Lower leg skin (tissue), 4 donors: ENCODE measurements at regions not wholly inside any gene's neighbourhood (a gene's known extent, or its start where the extent isn't known, plus 50 kb on each side); places are given as distances from the start of the nearest gene placed in this dataset.

Experiments
- DNase-seq, 2 donors: peaks; one replicate each; pipeline ENCODE4 v3.0.0-alpha.2; 2019; ENCODE audit warnings: low spot score in 2 of 2
- H3K4me3 ChIP-seq: fragments of 200-600 bp; sonication (generic); 2 replicates; pipeline ENCODE4 v1.5.1; 2017; ENCODE audit warnings: mild to moderate bottlenecking, low read depth; ENCODE audit not compliant: poor library complexity, severe bottlenecking
- POLR2A ChIP-seq, 2 donors: fragments of 450-650 bp; IDR thresholded peaks; one replicate each; pipeline ENCODE4 v1.6.1; 2016 to 2017; ENCODE audit warnings: antibody characterized with exemption in 2 of 2, mild to moderate bottlenecking in 1 of 2, moderate library complexity in 1 of 2
- WGBS, 2 donors: methylation state at CpG; one replicate each; pipeline ENCODE4 v1.1.5; 2018; 5-methylcytosine and 5-hydroxymethylcytosine counted together
- intact Hi-C: fragments of 100-400 bp; cut with DNase I; formaldehyde crosslinking; loops from one replicate; pipeline ENCODE4 v1.15.0; 2023; ENCODE audit warnings: low total_unique reads
- TF ChIP-seq, protein P1 (sequence below), 3 donors: fragments of 450-650 bp; IDR thresholded peaks; one replicate each; pipeline ENCODE4 v1.5.1; 2016; ENCODE audit warnings: antibody characterized with exemption in 3 of 3, mild to moderate bottlenecking in 3 of 3, moderate library complexity in 2 of 3

DNA sequence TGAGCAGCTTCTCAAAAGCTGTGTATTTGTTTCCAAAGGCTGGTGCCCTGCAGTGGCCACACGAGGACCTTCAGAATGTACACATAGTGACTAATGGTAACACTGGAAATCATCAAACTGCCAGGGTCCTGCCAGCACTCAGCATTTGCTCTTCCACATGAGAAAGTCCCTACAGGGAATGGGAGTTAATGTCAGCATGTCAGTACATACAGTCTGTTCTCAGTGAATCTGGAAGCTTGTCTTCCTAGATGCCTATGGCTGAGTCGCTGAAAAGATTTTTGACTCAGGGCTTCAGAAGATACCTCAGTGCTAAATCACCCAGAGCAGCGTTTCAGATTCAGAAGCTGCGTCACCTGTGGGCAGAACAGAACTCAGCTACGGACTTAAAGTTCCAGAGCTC is 108.2 kb downstream of the CDC7 start:
- no peak for DNase-seq
- intact Hi-C loops: no loop called here
- no peak overlapping the region for H3K4me3 ChIP-seq
- TF ChIP-seq POLR2A (IDR thresholded peaks at IDR 0.05): no peak
- TF ChIP-seq, protein P1, sequence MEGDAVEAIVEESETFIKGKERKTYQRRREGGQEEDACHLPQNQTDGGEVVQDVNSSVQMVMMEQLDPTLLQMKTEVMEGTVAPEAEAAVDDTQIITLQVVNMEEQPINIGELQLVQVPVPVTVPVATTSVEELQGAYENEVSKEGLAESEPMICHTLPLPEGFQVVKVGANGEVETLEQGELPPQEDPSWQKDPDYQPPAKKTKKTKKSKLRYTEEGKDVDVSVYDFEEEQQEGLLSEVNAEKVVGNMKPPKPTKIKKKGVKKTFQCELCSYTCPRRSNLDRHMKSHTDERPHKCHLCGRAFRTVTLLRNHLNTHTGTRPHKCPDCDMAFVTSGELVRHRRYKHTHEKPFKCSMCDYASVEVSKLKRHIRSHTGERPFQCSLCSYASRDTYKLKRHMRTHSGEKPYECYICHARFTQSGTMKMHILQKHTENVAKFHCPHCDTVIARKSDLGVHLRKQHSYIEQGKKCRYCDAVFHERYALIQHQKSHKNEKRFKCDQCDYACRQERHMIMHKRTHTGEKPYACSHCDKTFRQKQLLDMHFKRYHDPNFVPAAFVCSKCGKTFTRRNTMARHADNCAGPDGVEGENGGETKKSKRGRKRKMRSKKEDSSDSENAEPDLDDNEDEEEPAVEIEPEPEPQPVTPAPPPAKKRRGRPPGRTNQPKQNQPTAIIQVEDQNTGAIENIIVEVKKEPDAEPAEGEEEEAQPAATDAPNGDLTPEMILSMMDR (IDR thresholded peaks at IDR 0.05): no peak
- WGBS, 2 donors: 82 to 96% methylated on average over 5 of the region's 5 CpGs

DNA sequence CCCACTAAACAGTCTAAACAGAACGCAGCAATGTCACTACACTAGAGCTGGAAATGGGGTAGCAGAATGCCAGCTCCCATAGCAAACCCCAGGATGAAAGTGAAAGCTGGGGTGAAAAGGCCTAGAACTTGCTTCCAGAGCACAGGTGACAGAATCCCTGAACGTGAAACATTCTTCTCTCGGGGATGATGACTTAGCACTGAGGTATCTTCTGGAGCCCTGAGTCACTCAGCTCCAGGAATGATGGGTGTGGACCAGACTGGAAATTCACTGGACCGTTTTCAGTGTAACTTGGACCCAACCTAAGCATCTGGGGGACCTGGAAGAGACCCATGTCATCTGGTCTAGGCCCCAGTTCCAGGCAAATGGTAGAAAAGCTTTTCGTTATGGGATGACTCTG is 108.9 kb downstream of the CDC7 start:
- intact Hi-C loops: no loop called here
- DNase-seq: peak in 1 of 2 donors; percentile 48
- H3K4me3 ChIP-seq: no peak overlapping the region
- 61 to 62% methylated on average over 5 of the region's 5 CpGs for WGBS, 2 donors
- no peak for TF ChIP-seq POLR2A (IDR thresholded peaks at IDR 0.05)
- TF ChIP-seq, protein P1 (IDR thresholded peaks at IDR 0.05): no peak

DNA sequence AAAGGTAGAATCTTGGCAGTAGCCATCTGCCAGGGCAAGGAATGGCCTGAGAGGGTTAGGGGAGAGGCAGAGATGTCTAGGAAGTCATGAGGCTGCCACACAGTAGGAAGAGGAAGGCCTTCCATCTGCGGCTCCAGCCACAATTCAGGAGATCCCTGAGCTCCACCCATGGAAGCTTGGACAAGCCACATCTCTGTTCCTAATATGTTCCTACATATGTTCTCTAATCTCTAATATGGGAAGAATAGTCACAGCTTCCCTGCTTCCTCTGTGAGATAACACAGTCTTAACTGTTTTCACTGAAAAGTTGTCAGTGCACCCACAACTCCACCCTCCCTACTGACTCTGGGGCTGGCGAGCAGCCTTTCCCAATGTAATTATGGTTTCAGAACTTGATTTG is 109.5 kb downstream of the CDC7 start:
- TF ChIP-seq, protein P1 (IDR thresholded peaks at IDR 0.05): no peak
- no peak for TF ChIP-seq POLR2A (IDR thresholded peaks at IDR 0.05)
- DNase-seq: no peak
- 59 to 68% methylated on average over 2 of the region's 2 CpGs for WGBS, 2 donors
- intact Hi-C loops: no loop called here
- H3K4me3 ChIP-seq: no peak overlapping the region

DNA sequence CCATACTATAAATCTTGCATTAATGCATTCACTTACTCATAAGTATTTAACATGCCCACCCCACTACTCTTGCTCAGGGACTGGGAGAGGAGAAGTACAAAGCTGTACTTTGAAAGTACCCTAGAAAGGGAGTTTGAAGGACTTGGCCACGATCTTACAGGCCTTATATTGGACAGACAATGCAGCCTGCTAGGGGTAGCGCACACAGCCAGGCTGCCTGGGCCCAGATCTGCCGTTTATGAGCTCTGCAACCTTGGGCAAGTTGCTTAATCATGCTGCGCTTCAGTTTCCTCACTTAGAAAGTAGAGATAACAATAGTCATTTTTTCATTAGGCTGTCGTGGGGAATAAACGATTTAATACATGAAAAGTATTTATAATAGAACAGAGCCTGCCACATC is 110.1 kb downstream of the CDC7 start:
- no peak for TF ChIP-seq POLR2A (IDR thresholded peaks at IDR 0.05)
- TF ChIP-seq, protein P1 (IDR thresholded peaks at IDR 0.05): no peak
- no peak for DNase-seq
- intact Hi-C loops: no loop called here

DNA sequence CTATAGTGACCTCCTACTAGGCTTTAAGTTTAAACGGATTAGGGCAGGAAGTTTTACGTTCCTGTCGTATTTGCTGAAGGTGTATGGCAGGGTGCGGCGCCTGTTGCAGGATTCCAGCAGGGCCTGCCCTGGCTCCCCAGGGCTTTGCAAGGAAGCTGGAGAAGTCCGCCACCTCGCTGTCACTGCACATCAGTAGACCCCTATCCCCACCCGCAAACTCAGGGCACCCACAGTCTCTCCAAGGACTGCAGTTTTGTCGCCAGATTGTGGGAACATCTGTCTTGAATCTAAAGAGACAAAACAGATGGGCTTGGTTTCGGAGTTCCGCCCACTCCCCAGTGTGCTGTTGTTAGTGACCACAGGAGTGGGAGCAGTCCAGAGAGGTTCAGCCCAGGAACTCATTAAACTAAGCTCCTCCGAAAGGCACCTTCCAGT is 110.8 kb downstream of the CDC7 start:
- no peak for DNase-seq

More for the DNA sequence above, 110.1 kb downstream of the CDC7 start:
- whole genome bisulfite sequencing, 2 donors: 64 to 75% methylated on average over 6 of the region's 6 CpGs
- H3K4me3 ChIP-seq: no peak overlapping the region

DNA sequence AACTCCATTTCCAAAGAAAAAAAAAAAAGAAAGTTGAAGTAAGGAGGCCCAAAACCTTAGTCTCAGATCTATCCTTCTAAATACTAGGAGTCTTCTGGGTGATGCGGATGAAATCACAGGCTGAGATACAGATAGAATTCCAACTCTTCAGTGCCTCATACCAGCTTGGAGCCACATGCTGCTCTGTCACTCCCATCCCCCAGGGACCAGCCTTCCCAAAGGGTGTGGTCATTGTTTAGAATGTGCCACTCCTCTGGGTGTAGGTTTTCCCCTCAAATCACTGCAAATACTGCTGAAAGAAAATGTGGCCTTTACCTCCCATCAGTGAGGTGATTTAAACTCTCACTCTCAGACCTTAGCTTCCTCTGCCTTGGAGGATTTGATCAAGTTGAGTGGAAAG is 112.9 kb downstream of the CDC7 start:
- no peak for DNase-seq
- intact Hi-C loops: no loop called here
- TF ChIP-seq, protein P1 (IDR thresholded peaks at IDR 0.05): no peak
- TF ChIP-seq POLR2A (IDR thresholded peaks at IDR 0.05): no peak
- no peak overlapping the region for H3K4me3 ChIP-seq
- 70 to 82% methylated on average over 1 of the region's 1 CpG for WGBS, 2 donors

More for the DNA sequence above, 110.8 kb downstream of the CDC7 start:
- intact Hi-C loops: no loop called here
- H3K4me3 ChIP-seq: no peak overlapping the region
- WGBS, 2 donors: 57 to 59% methylated on average over 12 of the region's 12 CpGs
- TF ChIP-seq POLR2A (IDR thresholded peaks at IDR 0.05): no peak
- TF ChIP-seq, protein P1 (IDR thresholded peaks at IDR 0.05): no peak
